HEK293T (cell line): ENCODE measurements at regions not wholly inside any gene's neighbourhood (a gene's known extent, or its start where the extent isn't known, plus 50 kb on each side); places are given as distances from the start of the nearest gene placed in this dataset.

Experiments used
- FOXM1 ChIP-seq: fragments of 450-650 bp; IDR thresholded peaks from 2 replicates; pipeline ENCODE4 v1.6.1; 2017; ENCODE audit warnings: mild to moderate bottlenecking, borderline replicate concordance
- ZNF384 ChIP-seq: fragments of 450-650 bp; IDR thresholded peaks from 2 replicates; pipeline ENCODE4 v1.6.1; 2016

DNA sequence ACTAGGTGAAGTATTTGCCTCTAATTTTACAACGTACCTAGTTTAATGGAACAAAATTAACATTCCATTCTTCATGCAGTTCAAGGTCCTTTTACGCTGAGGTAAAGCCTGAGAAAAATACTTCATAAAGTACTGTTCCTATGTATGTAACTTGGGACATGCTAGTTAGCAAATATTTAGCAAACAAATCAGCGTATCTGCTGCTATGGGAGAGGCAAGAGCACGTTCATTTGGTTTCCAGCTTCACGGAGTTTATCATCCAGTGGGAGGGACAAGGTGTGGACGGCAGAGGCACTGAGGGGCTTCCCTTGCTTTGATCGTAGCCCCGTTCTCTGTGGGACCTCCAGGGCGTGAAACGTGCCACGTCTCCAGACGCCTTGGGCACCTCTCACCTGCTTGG is 248.8 kb downstream of the IRS2 start:
- TF ChIP-seq FOXM1 = no peak
- TF ChIP-seq ZNF384 = no peak
